ENCODE measurements at regions not wholly inside any gene's neighbourhood (a gene's known extent, or its start where the extent isn't known, plus 50 kb on each side); places are given as distances from the start of the nearest gene placed in this dataset.

DNA sequence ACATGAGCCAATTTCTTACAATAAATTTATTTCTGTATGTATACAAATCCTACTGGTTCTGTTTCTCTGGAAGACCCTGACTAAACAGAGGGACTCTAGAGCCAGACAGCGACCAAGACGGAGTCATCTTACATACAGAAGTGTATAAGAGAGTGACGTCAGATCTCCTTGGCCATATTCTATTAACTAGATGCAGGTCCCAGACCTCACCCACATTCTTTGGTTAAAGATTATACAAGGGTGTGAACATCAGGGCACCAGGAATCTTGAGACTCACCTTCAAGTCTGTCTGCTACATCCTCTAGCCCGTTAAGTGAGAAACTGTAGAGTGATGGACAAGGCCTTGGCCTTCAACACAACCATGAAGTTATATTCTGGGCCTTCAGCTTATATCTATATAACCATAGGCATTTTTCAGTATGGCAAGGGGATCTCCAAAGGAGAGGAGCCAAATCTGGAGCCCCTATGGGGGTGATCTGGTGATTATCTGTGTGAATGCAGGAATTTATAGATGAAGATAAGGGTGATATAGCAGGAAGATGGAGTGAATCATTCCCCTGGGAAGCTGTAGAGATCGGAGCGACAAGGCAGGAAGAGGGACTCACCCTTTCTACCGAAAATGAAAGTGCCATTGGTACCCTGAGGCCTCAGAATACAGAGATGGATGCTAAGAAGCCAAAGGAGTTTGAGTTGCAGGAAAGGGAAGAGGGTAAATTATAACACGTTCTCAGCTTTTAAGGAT lies 83.9 kb downstream of the ADAMTS1 start:
- TF ChIP-seq, protein P1, sequence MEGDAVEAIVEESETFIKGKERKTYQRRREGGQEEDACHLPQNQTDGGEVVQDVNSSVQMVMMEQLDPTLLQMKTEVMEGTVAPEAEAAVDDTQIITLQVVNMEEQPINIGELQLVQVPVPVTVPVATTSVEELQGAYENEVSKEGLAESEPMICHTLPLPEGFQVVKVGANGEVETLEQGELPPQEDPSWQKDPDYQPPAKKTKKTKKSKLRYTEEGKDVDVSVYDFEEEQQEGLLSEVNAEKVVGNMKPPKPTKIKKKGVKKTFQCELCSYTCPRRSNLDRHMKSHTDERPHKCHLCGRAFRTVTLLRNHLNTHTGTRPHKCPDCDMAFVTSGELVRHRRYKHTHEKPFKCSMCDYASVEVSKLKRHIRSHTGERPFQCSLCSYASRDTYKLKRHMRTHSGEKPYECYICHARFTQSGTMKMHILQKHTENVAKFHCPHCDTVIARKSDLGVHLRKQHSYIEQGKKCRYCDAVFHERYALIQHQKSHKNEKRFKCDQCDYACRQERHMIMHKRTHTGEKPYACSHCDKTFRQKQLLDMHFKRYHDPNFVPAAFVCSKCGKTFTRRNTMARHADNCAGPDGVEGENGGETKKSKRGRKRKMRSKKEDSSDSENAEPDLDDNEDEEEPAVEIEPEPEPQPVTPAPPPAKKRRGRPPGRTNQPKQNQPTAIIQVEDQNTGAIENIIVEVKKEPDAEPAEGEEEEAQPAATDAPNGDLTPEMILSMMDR (IDR thresholded peaks at IDR 0.05), result no peak
- TF ChIP-seq POLR2A (IDR thresholded peaks at IDR 0.05), result no peak

Measured in right lobe of liver (tissue), 4 donors.